22Rv1 (cell line): ENCODE measurements at regions not wholly inside any gene's neighbourhood (a gene's known extent, or its start where the extent isn't known, plus 50 kb on each side); places are given as distances from the start of the nearest gene placed in this dataset.

Experiments used
- CTCF ChIP-seq: fragments of 450-650 bp; IDR thresholded peaks from 2 replicates; pipeline ENCODE4 v1.5.1; 2017; ENCODE audit warnings: mild to moderate bottlenecking
- ZFX ChIP-seq: fragments of 450-650 bp; IDR thresholded peaks from 2 replicates; pipeline ENCODE4 v1.6.1; 2017; ENCODE audit warnings: antibody characterized with exemption, borderline replicate concordance

- TF ChIP-seq CTCF (no peak), ZFX (no peak)
These were observed 508.8 kb upstream of the CTNND2 start for GRCh38 chr5:12413075-12413474.
